ENCODE measurements at regions not wholly inside any gene's neighbourhood (a gene's known extent, or its start where the extent isn't known, plus 50 kb on each side); places are given as distances from the start of the nearest gene placed in this dataset.

DNA sequence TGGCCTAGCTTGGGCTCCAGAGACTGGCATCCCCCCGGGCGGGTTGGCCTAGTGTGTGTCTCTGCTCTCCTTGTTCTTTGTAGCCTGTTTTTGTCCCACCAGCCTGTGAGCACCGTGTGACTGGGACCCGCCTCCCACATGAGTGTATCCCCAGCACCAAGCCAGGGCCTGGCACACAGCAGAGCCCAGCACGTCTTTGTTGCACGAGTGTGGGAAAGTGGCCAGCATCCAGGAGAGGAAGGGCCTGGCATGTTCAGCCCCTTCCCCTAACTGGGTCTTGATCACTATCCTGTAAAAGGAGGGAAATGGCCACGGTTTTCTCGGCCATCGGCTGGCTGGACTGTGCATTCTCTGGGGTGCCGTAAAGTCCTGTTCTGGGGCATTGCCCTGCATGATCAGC is 290.1 kb downstream of the BMP7 start:
- intact Hi-C loops (cut with DNase I), result no loop called here
- no peak overlapping the region for H3K4me3 ChIP-seq
- no peaks in the 10 kb centered on the region for H3K36me3 ChIP-seq
- H3K27ac ChIP-seq, result no peak overlapping the region
- no peaks in the 10 kb centered on the region for H3K27me3 ChIP-seq
- no peak for DNase-seq (ENCODE audit: low spot score in 2 of 2)
- H3K4me1 ChIP-seq, result no peaks in the 10 kb centered on the region
- TF ChIP-seq, protein P1, sequence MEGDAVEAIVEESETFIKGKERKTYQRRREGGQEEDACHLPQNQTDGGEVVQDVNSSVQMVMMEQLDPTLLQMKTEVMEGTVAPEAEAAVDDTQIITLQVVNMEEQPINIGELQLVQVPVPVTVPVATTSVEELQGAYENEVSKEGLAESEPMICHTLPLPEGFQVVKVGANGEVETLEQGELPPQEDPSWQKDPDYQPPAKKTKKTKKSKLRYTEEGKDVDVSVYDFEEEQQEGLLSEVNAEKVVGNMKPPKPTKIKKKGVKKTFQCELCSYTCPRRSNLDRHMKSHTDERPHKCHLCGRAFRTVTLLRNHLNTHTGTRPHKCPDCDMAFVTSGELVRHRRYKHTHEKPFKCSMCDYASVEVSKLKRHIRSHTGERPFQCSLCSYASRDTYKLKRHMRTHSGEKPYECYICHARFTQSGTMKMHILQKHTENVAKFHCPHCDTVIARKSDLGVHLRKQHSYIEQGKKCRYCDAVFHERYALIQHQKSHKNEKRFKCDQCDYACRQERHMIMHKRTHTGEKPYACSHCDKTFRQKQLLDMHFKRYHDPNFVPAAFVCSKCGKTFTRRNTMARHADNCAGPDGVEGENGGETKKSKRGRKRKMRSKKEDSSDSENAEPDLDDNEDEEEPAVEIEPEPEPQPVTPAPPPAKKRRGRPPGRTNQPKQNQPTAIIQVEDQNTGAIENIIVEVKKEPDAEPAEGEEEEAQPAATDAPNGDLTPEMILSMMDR (IDR thresholded peaks at IDR 0.05), result no peak
- H3K9me3 ChIP-seq, result no peaks in the 10 kb centered on the region

- intact Hi-C loops (cut with DNase I), result no loop called here
- no peaks in the 10 kb centered on the region for H3K9me3 ChIP-seq
- no peaks in the 10 kb centered on the region for H3K4me1 ChIP-seq
- DNase-seq (ENCODE audit: low spot score in 2 of 2), result no peak
- TF ChIP-seq, protein P1 (IDR thresholded peaks at IDR 0.05), result no peak
- no peak overlapping the region for H3K4me3 ChIP-seq
- no peak overlapping the region for H3K27ac ChIP-seq
- H3K27me3 ChIP-seq, result no peaks in the 10 kb centered on the region
- no peaks in the 10 kb centered on the region for H3K36me3 ChIP-seq
These were observed 288.0 kb downstream of the BMP7 start for GRCh38 chr20:56978475-56978874.

DNA sequence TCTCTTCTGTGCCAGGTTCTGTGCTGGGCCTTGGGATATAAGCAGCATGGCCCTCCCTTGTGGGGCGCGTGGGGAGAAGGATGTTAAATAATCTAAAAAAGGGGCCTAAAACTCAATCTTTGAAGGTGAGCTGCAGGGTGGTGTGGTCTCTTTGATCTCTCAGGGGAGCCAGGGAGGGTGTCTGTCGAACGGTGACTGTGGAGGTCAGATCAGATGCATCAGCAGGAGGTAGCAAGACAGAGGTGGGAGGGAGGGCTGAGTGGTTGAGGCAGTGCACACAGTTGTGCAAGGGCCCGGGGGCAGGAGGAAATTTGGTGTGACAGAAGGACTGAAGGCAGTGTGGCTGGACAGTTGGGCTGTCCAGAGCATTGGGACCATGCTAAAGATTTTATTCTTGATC is 287.3 kb downstream of the BMP7 start:
- TF ChIP-seq, protein P1 (IDR thresholded peaks at IDR 0.05), result no peak
- no peak for DNase-seq (ENCODE audit: low spot score in 2 of 2)
- Histone ChIP-seq H3K4me3 (no peak overlapping the region), H3K9me3 (no peaks in the 10 kb centered on the region), H3K4me1 (no peaks in the 10 kb centered on the region), H3K27ac (no peak overlapping the region), H3K36me3 (no peaks in the 10 kb centered on the region), H3K27me3 (no peaks in the 10 kb centered on the region)
- intact Hi-C loops (cut with DNase I), result no loop called here

DNA sequence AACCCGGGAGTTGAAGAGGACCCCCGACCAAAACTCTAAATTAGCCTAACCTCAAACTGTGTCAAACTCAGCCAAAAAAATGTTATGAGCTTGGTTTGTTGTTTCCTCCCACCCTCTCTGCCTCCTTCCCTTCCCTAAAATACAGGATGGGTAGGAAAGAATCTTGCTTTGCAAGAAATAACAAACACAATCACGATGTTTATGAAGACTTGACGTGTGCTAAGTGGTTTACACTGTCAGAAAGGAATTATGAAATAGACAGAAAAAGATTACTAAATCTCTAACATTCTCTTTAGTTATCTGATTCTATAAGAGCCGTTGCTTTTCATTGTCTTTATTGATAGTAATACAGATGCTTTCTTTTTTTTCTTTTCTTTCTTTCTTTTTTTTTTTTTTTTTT is 285.1 kb downstream of the BMP7 start:
- peaks cover 0 to 11% of the 10 kb centered on the region in 2 donors for H3K9me3 ChIP-seq
- DNase-seq (ENCODE audit: low spot score in 2 of 2), result no peak
- intact Hi-C loops (cut with DNase I), result no loop called here
- H3K4me1 ChIP-seq, result no peaks in the 10 kb centered on the region
- no peaks in the 10 kb centered on the region for H3K36me3 ChIP-seq
- TF ChIP-seq, protein P1 (IDR thresholded peaks at IDR 0.05), result no peak
- no peaks in the 10 kb centered on the region for H3K27me3 ChIP-seq
- no peak overlapping the region for H3K4me3 ChIP-seq
- no peak overlapping the region for H3K27ac ChIP-seq

DNA sequence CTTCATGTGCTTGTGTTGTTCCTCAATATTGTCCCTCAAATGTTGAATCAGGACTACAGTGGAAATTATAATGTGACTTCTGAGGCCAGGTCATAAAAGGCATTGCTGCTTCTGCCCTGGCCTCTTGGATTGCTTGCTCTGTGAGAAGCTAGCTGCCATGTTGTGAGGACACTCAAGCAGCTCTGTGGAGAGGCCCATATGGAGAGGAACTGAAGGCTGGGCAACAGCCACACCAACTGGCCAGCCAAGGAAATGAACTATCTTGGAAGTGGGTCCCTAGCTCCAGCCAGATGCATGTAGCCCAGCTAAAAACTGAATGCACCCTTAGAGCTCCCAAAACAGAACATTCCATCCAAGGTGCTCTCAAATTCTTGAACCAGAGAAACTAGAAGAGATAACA is 282.6 kb downstream of the BMP7 start:
- Histone ChIP-seq H3K36me3 (no peaks in the 10 kb centered on the region), H3K4me1 (no peaks in the 10 kb centered on the region), H3K27ac (no peak overlapping the region), H3K9me3 (peaks cover 0 to 22% of the 10 kb centered on the region in 2 donors), H3K27me3 (no peaks in the 10 kb centered on the region), H3K4me3 (no peak overlapping the region)
- no peak for DNase-seq (ENCODE audit: low spot score in 2 of 2)
- TF ChIP-seq, protein P1 (IDR thresholded peaks at IDR 0.05), result no peak
- intact Hi-C loops (cut with DNase I), result no loop called here

DNA sequence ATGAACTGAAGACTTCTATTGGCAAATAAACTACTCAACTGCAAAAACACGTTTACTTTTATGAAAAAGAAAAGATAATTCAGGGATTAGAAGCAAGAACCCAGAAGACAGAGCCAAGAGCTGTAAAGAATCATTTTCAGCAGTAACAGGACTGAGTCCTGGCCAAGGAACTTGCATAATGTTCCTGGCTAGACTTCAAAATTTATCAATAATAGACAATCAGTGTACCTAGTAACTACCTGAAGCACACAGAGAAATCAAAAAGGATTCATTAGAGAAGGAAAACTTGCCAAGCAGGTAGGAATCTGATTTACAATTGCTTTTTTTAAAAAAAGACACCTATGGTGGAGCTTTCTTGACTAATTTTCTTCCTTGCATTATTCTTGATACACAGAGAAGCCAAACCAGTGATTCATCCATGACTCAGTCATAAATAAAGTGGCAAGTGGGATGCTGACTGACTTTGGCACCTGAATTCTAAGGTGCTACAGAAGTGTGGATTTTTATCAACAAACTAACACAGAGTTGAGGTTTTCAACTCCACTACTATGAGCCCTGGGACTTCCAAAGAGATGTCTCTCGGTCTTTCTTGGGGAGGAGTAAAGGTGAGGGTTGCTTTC is 281.3 kb downstream of the BMP7 start:
- Histone ChIP-seq H3K4me3 (no peak overlapping the region), H3K27me3 (no peaks in the 10 kb centered on the region), H3K27ac (no peak overlapping the region), H3K9me3 (peaks cover 0 to 22% of the 10 kb centered on the region in 2 donors), H3K36me3 (no peaks in the 10 kb centered on the region), H3K4me1 (no peaks in the 10 kb centered on the region)
- TF ChIP-seq, protein P1 (IDR thresholded peaks at IDR 0.05), result no peak
- no peak for DNase-seq (ENCODE audit: low spot score in 2 of 2)
- intact Hi-C loops (cut with DNase I), result no loop called here

Measured in ascending aorta (tissue), 2 donors.